HG03095 (cell line): ENCODE measurements at regions not wholly inside any gene's neighbourhood (a gene's known extent, or its start where the extent isn't known, plus 50 kb on each side); places are given as distances from the start of the nearest gene placed in this dataset.

Experiments
- ATAC-seq: cut with Tn5 transposase; IDR thresholded peaks from one replicate; pipeline ENCODE4 v1.9.1; 2021; ENCODE audit warnings: moderate library complexity; ENCODE audit not compliant: unreplicated experiment

- ATAC-seq: no peak
Measured at GRCh38 chr21:25338415-25338814, 268.9 kb downstream of the MRPL39 start.

DNA sequence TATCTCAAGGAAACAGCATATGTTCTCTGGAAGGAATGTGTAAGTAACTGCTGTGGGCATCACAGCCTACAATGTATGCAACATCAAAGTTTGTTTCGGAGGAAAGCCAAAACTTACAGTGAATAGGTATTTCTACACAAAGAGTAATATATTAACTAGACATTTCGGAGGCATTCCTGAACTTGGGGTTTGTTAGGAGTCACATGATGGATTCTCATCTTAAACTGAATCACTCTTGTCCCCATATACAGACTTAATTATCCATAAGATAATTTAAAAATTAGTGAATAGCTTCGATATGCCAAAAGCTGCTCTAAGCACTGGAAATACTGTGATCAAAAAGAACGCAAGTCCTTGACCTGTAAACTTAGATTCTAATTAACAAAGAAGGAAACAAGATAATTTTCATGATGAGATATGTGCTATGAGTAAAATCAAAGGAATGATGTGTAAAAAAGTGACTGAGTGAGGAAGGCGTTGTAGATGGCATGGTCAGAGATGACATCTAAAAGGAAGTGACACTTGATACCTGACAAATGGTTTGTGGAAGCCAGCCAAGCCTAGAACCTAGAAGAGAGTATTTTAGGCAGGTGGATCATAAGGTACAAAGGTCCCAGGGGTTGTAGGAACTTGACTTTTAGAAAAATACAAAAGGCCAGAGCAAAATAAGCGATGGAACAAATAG, 273.1 kb downstream of the MRPL39 start:
- ATAC-seq: no peak

DNA sequence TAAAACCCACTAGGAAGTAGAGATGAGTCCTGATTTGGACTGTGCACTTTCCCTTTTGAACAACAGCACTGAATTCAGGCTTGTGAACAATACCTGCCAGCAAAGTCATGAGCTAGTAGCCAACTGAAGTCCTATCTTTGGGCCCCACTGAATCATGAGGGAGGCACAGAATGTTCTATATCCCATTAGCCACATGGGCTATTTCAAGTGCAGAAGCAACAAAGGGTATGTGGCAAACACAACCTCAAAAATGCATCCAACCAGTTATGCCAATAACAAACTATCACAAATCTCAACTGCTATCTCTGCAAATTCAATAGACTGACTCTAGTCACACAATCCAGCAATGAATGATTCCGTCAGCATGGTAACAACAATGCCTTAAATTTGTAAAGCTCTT, 276.0 kb downstream of the MRPL39 start:
- ATAC-seq: no peak

DNA sequence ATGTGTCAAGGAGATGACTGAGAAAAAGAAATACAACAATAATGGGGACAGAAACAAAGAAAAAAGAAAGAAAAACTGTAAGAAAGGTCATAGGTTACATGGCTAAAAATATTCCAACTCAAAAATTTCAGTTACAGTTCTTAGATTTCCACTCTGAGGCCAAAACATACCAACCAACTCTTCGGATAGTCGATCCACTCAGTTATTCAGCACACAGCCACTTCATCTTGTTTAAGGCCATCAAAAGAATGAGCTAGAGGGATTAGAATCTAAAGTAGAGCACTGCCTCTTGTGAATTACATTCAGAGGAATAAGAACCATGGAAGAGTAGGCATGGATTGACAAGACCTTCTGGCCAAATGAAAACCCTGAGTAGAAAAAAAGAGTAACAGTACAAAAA, 277.0 kb downstream of the MRPL39 start:
- no peak for ATAC-seq

GRCh38 chr21:25329227-25329825, 278.0 kb downstream of the MRPL39 start:
- ATAC-seq: no peak

DNA sequence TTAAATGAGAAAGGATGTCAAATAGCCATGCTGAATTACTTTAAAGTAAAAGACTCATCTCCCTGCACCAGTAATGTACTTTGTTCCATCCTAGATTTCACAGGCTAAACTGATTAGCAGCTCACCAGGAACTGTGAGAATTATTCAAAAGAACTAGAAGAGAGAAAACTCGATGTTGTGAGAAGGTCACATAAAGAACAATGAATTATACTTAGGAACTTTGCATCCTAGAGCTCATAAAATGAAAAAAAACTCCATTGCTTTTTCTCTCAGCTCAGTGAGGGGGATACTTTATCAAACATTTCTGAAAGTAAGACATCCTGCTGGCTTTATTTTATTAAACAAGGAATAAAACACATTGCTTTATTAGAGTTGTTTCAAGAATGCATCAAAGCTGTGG, 278.5 kb downstream of the MRPL39 start:
- no peak for ATAC-seq

- ATAC-seq: no peak
Measured at GRCh38 chr21:25326181-25326580, 281.1 kb downstream of the MRPL39 start.

DNA sequence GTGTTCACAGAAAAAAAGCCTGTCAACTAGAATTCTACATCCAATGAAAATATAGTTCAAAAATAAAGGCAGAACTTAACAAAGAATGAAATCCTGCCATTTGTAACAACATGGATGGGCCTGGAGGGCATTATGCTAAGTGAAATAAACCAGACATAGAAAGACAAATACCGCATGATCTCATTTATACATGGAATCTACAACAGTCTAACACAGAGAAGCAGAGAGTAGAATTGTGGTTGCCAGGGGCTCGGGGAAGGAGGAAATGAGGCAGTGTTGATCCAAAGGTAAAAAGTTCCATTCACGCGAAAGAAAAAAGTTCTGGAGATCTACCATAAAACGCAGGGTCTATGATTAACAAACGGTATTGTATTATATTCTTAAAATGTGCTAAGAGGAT, 282.6 kb downstream of the MRPL39 start:
- no peak for ATAC-seq

DNA sequence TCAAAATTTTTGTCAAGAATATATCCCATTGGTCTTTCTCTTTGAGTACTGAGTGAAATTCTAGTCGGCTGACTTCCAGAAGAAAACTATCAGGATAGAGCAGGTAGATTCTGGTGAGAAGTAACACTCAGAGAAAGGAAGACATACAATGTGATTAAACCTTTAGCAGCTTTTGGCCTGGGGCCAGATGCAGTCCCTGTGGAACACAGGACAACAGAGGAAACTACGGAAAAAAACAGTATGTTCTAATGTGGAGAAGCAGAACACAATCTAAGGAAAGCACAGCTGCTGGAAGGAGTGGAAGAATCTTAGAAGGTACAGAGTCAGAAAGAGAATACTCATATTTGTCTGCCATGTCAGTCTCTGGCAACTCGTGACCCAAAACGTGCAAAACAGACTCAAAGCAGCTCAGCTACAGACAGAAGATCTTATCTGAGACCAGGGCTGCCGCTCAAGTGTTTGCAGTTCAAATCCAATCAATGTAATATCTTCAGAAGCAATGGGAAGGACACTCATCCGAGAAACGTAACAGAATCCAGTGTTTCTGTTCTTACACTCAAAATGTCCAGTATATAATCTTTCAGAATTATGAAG, 283.8 kb downstream of the MRPL39 start:
- ATAC-seq: no peak

DNA sequence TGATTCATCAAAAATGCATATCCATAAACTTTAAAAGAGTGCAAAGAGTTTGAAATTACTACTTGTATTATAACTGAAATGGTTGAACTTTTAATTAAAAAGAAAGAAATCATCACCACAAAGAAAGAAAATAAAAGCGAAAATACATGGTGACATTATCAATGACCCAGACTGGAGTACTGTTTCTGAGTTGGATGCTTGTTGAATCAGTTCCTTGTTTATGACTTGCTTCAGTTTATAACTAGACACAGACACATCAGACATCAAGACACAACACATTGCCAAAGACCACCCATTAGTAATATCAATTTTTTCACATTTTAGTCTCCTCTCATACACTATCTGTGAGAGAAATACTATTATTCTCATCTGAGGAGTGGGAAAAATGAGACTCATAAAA, 293.0 kb downstream of the MRPL39 start:
- ATAC-seq: no peak

- no peak for ATAC-seq
Measured at GRCh38 chr21:25313829-25314228, 293.5 kb downstream of the MRPL39 start.

GRCh38 chr21:25307489-25307888, 299.8 kb downstream of the MRPL39 start:
- ATAC-seq: no peak

- no peak for ATAC-seq
Measured at GRCh38 chr21:25304611-25305010, 302.7 kb downstream of the MRPL39 start.

- ATAC-seq: no peak
Measured at GRCh38 chr21:25300632-25301031, 306.6 kb downstream of the MRPL39 start.

GRCh38 chr21:25298512-25299491, 308.5 kb downstream of the MRPL39 start:
- peak; percentile 91 for ATAC-seq

GRCh38 chr21:25297117-25297516, 310.2 kb downstream of the MRPL39 start:
- ATAC-seq: no peak

DNA sequence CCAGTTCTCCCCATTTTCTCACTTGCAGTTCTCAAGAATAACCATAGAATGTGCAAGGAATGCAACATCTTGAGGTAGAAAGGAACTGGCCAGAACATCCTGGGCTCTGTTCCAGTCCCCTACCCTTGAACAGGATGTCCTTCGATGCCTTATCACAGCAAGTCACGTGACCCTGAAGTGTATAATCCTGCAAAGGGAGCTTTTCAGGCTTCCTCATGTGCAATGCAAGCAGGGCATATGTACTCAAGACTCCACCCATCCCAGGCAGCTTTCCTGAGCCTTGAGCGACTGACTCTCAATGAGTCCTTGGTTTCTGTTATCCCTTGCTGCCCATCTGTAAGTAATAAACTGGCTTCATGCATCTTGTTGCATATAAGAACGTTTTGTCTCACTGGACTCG, 311.0 kb downstream of the MRPL39 start:
- no peak for ATAC-seq

GRCh38 chr21:25292396-25292795, 314.9 kb downstream of the MRPL39 start:
- no peak for ATAC-seq

GRCh38 chr21:25283720-25284119, 323.6 kb downstream of the MRPL39 start:
- peak; percentile 68 for ATAC-seq

DNA sequence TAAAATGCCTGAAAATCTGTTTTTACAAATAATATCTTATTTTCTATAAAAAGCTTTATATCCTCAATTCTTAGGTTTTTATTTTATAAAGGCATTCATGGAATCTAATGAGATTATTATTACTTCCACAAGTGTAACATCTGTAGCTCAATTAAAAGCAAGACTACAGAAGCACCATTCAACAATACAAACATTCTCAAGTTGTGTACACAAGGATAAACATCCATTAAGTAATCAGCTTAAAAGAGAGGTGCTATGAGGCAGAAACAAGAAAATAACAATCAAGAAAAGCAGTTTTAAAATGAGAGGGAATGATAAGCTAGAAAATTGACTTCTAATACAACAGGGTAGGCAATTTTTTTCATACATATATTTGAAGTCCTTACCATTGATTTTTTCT, 326.1 kb downstream of the MRPL39 start:
- ATAC-seq: no peak

DNA sequence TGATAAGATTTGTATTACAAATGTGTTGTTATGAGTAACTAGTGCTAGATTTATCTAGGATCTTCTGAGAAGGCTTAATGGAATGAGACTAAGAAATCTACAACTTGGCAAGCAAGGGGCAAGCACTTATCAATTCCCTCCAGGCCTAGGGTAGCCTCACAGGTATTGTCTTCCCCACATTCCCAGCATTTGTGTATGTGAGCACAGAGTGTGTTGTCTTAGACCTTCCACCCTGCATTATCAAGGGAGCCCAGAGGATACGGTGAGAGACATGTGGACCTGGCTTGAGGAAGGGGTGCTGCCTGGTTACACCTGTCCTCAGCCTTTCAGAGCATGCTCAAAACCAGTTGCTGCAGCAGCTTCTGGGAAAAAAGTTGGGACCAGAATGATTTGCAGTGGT, 327.2 kb downstream of the MRPL39 start:
- no peak for ATAC-seq
